ENCODE measurements at regions not wholly inside any gene's neighbourhood (a gene's known extent, or its start where the extent isn't known, plus 50 kb on each side); places are given as distances from the start of the nearest gene placed in this dataset.

DNA sequence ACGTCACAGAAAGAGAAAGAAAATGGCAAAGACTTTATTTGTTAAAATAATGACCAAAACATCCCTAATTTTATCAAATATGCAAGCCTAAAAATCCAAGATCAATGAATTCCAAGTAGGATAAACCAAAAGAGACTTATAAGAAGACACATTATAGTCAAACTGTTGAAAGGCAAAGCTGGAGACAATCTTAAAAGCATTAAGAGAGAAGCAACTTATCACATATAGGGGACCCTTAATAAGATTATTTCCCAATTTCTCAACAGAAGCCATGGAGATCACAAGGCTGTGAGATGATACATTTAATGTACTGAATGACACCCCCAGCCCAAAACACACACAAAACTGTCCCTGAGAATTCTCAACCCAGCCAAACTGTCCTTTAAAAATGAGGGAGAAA is 228.7 kb downstream of the COG6 start:
- Histone ChIP-seq H3K79me2 (ENCODE audit: control insufficient read depth, insufficient read depth, low read length) (no peaks in the 10 kb centered on the region), H4K20me1 (ENCODE audit: control insufficient read depth, extremely low read depth, insufficient read depth, low read length) (no peaks in the 10 kb centered on the region), H3K4me1 (ENCODE audit: control insufficient read depth, extremely low read depth, insufficient read depth, low read length) (peaks cover 12% of the 10 kb centered on the region), H3K9ac (ENCODE audit: control insufficient read depth, extremely low read depth, insufficient read depth, low read length) (no peak overlapping the region), H3K9me3 (ENCODE audit: control insufficient read depth, low read depth, low read length) (no peaks in the 10 kb centered on the region), H3K27ac (ENCODE audit: control insufficient read depth, insufficient read depth, low read length) (no peak overlapping the region), H3K4me3 (ENCODE audit: control insufficient read depth in 2 of 3, extremely low read depth in 1 of 3, insufficient read depth in 2 of 3, low read depth in 1 of 3, low read length in 3 of 3) (no peak overlapping the region), H3K36me3 (ENCODE audit: control insufficient read depth in 2 of 2, extremely low read depth in 1 of 2, insufficient read depth in 2 of 2, low read length in 2 of 2) (no peaks in the 10 kb centered on the region), H3K9me1 (ENCODE audit: control insufficient read depth, extremely low read depth, insufficient read depth, low read length) (no peaks in the 10 kb centered on the region), H3K4me2 (ENCODE audit: control insufficient read depth, extremely low read depth, insufficient read depth, low read depth, low read length) (no peak overlapping the region), H2AFZ (ENCODE audit: control insufficient read depth, low read length) (no peak overlapping the region), H3K27me3 (ENCODE audit: control insufficient read depth, extremely low read depth, insufficient read depth, low read length) (no peaks in the 10 kb centered on the region)
- dilution Hi-C loops (cut with MboI; ENCODE audit: extremely low pct_ligation_motif_present, low sequenced_read_pairs): no loop called here
- no peak for TF ChIP-seq EZH2 (IDR thresholded peaks at IDR 0.05; ENCODE audit: low read length)
- TF ChIP-seq, protein P1, sequence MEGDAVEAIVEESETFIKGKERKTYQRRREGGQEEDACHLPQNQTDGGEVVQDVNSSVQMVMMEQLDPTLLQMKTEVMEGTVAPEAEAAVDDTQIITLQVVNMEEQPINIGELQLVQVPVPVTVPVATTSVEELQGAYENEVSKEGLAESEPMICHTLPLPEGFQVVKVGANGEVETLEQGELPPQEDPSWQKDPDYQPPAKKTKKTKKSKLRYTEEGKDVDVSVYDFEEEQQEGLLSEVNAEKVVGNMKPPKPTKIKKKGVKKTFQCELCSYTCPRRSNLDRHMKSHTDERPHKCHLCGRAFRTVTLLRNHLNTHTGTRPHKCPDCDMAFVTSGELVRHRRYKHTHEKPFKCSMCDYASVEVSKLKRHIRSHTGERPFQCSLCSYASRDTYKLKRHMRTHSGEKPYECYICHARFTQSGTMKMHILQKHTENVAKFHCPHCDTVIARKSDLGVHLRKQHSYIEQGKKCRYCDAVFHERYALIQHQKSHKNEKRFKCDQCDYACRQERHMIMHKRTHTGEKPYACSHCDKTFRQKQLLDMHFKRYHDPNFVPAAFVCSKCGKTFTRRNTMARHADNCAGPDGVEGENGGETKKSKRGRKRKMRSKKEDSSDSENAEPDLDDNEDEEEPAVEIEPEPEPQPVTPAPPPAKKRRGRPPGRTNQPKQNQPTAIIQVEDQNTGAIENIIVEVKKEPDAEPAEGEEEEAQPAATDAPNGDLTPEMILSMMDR (optimal IDR thresholded peaks at IDR 0.05 in 1 of 3, IDR thresholded peaks at IDR 0.05 in 1 of 3, conservative IDR thresholded peaks at IDR 0.05 in 1 of 3; ENCODE audit: extremely low read depth in 1 of 3, insufficient read depth in 2 of 3, low read length in 3 of 3): no peak
- no peak for FAIRE-seq
- DNase-seq (ENCODE audit: low read depth, low spot score): no peak

DNA sequence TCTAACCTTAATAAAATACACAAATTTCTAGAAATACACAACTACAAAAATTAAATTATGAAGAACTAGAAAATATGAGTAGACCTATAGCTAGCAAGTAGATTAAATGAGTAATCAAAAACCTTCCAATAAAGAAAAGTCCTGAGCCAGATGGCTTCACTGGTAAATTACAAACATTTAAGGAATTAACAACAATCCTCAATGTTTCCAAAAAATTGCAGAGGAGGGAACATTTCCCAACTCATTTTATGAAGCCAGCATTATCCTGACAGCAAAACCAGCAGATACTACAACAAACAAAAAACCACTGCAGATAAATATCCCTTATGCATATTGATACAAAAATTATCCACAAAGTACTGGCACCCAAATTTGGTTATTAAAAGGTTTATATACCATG is 230.9 kb downstream of the COG6 start:
- H3K27ac ChIP-seq (ENCODE audit: control insufficient read depth, insufficient read depth, low read length): no peak overlapping the region
- no peaks in the 10 kb centered on the region for H3K9me1 ChIP-seq (ENCODE audit: control insufficient read depth, extremely low read depth, insufficient read depth, low read length)
- no peak overlapping the region for H3K4me3 ChIP-seq (ENCODE audit: control insufficient read depth in 2 of 3, extremely low read depth in 1 of 3, insufficient read depth in 2 of 3, low read depth in 1 of 3, low read length in 3 of 3)
- H4K20me1 ChIP-seq (ENCODE audit: control insufficient read depth, extremely low read depth, insufficient read depth, low read length): no peaks in the 10 kb centered on the region
- H3K4me2 ChIP-seq (ENCODE audit: control insufficient read depth, extremely low read depth, insufficient read depth, low read depth, low read length): no peak overlapping the region
- no peaks in the 10 kb centered on the region for H3K9me3 ChIP-seq (ENCODE audit: control insufficient read depth, low read depth, low read length)
- H3K79me2 ChIP-seq (ENCODE audit: control insufficient read depth, insufficient read depth, low read length): no peaks in the 10 kb centered on the region
- no peak for DNase-seq (ENCODE audit: low read depth, low spot score)
- peaks cover 13% of the 10 kb centered on the region for H3K4me1 ChIP-seq (ENCODE audit: control insufficient read depth, extremely low read depth, insufficient read depth, low read length)
- H2AFZ ChIP-seq (ENCODE audit: control insufficient read depth, low read length): no peak overlapping the region
- H3K9ac ChIP-seq (ENCODE audit: control insufficient read depth, extremely low read depth, insufficient read depth, low read length): no peak overlapping the region
- no peak for FAIRE-seq
- dilution Hi-C loops (cut with MboI; ENCODE audit: extremely low pct_ligation_motif_present, low sequenced_read_pairs): no loop called here
- H3K27me3 ChIP-seq (ENCODE audit: control insufficient read depth, extremely low read depth, insufficient read depth, low read length): no peaks in the 10 kb centered on the region
- no peaks in the 10 kb centered on the region for H3K36me3 ChIP-seq (ENCODE audit: control insufficient read depth in 2 of 2, extremely low read depth in 1 of 2, insufficient read depth in 2 of 2, low read length in 2 of 2)
- TF ChIP-seq EZH2 (IDR thresholded peaks at IDR 0.05; ENCODE audit: low read length): no peak
- TF ChIP-seq, protein P1 (optimal IDR thresholded peaks at IDR 0.05 in 1 of 3, IDR thresholded peaks at IDR 0.05 in 1 of 3, conservative IDR thresholded peaks at IDR 0.05 in 1 of 3; ENCODE audit: extremely low read depth in 1 of 3, insufficient read depth in 2 of 3, low read length in 3 of 3): no peak

Data from keratinocyte (primary cell).